ENCODE measurements at regions not wholly inside any gene's neighbourhood (a gene's known extent, or its start where the extent isn't known, plus 50 kb on each side); places are given as distances from the start of the nearest gene placed in this dataset.

DNA sequence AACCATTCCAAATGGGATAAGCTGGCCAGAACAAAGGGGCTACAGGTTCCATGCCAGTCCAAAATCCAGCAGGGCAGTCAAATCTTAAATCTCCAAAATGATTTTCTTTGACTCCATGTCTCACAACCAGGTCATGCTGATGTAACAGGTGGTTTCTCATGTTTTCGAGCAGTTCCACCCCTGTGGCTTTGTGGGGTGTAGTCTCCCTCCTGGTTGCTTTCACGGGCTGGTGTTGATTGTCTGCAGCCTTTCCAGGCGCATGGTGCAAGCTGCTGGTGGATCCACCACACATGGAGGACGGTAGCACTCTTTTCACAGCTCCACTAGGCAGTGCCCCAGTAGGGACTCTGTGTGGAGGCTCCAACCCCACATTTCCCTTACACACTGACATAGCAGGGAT lies 425.5 kb upstream of the FTMT start:
- Histone ChIP-seq H3K36me3 (no peaks in the 10 kb centered on the region), H3K27me3 (no peaks in the 10 kb centered on the region), H3K27ac (no peak overlapping the region), H3K4me1 (no peaks in the 10 kb centered on the region), H3K4me3 (no peak overlapping the region), H3K9me3 (no peaks in the 10 kb centered on the region)
- ATAC-seq (no peak), DNase-seq (no peak)
- TF ChIP-seq, protein P1, sequence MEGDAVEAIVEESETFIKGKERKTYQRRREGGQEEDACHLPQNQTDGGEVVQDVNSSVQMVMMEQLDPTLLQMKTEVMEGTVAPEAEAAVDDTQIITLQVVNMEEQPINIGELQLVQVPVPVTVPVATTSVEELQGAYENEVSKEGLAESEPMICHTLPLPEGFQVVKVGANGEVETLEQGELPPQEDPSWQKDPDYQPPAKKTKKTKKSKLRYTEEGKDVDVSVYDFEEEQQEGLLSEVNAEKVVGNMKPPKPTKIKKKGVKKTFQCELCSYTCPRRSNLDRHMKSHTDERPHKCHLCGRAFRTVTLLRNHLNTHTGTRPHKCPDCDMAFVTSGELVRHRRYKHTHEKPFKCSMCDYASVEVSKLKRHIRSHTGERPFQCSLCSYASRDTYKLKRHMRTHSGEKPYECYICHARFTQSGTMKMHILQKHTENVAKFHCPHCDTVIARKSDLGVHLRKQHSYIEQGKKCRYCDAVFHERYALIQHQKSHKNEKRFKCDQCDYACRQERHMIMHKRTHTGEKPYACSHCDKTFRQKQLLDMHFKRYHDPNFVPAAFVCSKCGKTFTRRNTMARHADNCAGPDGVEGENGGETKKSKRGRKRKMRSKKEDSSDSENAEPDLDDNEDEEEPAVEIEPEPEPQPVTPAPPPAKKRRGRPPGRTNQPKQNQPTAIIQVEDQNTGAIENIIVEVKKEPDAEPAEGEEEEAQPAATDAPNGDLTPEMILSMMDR (IDR thresholded peaks at IDR 0.05): no peak
- TF ChIP-seq POLR2A (IDR thresholded peaks at IDR 0.05): no peak
- intact Hi-C loops (cut with DNase I): no loop called here
- WGBS, 4 donors: 73 to 85% (median 77%) methylated on average over 4 of the region's 4 CpGs

DNA sequence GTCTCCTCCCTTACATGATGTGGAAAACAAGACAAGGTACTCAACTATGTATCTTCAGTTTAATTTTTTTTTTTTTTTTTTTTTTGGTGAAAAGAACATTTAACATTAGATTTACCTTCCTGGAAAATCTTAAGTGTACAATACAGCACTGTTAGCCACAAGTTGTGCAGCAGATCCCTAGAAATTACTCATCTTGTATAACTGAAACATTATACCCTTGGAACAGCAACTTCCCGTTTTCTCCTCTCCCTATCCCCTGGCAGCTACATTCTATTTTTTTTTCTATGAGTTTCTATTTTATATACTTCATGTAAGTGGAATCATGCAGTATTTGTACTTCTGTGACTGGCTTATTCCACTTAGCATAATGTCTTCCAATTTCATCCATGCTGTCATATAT lies 421.9 kb upstream of the FTMT start:
- no peak for DNase-seq
- H3K27ac ChIP-seq: no peak overlapping the region
- WGBS, 4 donors: 61 to 73% (median 67%) methylated on average over 1 of the region's 1 CpG
- H3K4me1 ChIP-seq: no peaks in the 10 kb centered on the region
- no peaks in the 10 kb centered on the region for H3K36me3 ChIP-seq
- H3K27me3 ChIP-seq: no peaks in the 10 kb centered on the region
- TF ChIP-seq POLR2A (IDR thresholded peaks at IDR 0.05): no peak
- TF ChIP-seq, protein P1 (IDR thresholded peaks at IDR 0.05): no peak
- no peaks in the 10 kb centered on the region for H3K9me3 ChIP-seq
- intact Hi-C loops (cut with DNase I): no loop called here
- ATAC-seq: no peak
- no peak overlapping the region for H3K4me3 ChIP-seq

DNA sequence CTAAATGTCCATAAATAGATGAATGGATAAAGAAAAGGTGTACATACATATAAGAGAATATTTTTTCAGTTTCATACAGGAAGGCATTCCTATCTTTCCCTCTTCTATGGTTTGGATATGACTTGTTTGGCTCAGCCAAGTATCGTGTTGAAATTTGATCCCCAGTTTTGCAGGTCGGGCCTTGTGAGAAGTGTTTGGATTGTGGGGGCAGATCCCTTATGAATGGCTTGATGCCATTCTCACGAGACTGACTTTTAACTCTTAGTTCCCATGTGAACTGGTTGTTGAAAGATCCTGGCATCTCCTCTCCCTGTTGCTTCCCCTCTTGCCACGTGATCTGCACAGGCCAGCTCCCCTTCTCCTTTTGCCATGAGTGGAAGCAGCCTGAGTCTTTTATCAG lies 421.1 kb upstream of the FTMT start:
- ATAC-seq: no peak
- intact Hi-C loops (cut with DNase I): no loop called here
- Histone ChIP-seq H3K27me3 (no peaks in the 10 kb centered on the region), H3K9me3 (no peaks in the 10 kb centered on the region), H3K4me3 (no peak overlapping the region), H3K4me1 (no peaks in the 10 kb centered on the region), H3K36me3 (no peaks in the 10 kb centered on the region), H3K27ac (no peak overlapping the region)
- DNase-seq: no peak
- 20 to 29% (median 25%) methylated on average over 4 of the region's 4 CpGs for WGBS, 4 donors
- TF ChIP-seq, protein P1 (IDR thresholded peaks at IDR 0.05): no peak
- TF ChIP-seq POLR2A (IDR thresholded peaks at IDR 0.05): no peak

DNA sequence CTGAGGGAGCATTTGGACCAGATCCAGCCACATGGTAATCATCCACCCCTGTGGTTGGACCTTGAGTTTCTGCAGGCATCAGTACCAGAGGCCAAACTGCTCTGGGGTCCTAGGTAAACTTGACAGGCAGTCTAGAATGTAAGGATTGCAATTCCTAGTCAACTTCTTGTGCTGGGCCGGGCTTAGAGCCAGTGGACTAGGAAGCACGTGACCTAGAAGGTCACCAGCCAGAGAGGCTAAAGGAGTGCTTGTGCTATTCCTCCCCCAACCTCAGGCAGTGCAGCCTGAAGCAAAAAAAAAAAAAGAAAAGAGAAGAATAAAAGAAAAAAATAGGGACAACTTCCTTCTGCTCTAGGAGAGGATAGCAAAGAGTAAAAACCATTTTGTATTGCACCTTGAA lies 406.2 kb upstream of the FTMT start:
- no peaks in the 10 kb centered on the region for H3K27me3 ChIP-seq
- no peak overlapping the region for H3K27ac ChIP-seq
- intact Hi-C loops (cut with DNase I): no loop called here
- H3K4me3 ChIP-seq: no peak overlapping the region
- no peaks in the 10 kb centered on the region for H3K36me3 ChIP-seq
- no peak for TF ChIP-seq POLR2A (IDR thresholded peaks at IDR 0.05)
- TF ChIP-seq, protein P1 (IDR thresholded peaks at IDR 0.05): no peak
- no peaks in the 10 kb centered on the region for H3K4me1 ChIP-seq
- ATAC-seq (no peak), DNase-seq (no peak)
- WGBS, 4 donors: 44 to 73% (median 59%) methylated on average over 2 of the region's 2 CpGs
- peaks cover 0 to 18% (median 1%) of the 10 kb centered on the region in 12 donors for H3K9me3 ChIP-seq

Measured in heart left ventricle (tissue), 16 donors.